HAP-1 (cell line): ENCODE measurements at regions not wholly inside any gene's neighbourhood (a gene's known extent, or its start where the extent isn't known, plus 50 kb on each side); places are given as distances from the start of the nearest gene placed in this dataset.
"Not testable (repeated sequence)": the region's sequence is repeated elsewhere in the genome, so short reads cannot be mapped to it uniquely, and the experiment has no call there.

Experiments
- DNase-seq, 2 experiments: peaks; one replicate each; pipeline ENCODE4 v3.0.0-alpha.2; 2016 to 2020; ENCODE audit warnings: low spot score in 2 of 2
- H3K27me3 ChIP-seq: fragments of 250-450 bp; sonication (Bioruptor Pico); 2 replicates; pipeline ENCODE4 v1.5.1; 2020; ENCODE audit warnings: low read depth, mild to moderate bottlenecking, moderate library complexity
- H3K36me3 ChIP-seq: fragments of 250-450 bp; sonication (Bioruptor Pico); replicated peaks from 2 replicates; pipeline ENCODE4 v1.5.1; 2020; ENCODE audit warnings: mild to moderate bottlenecking
- H3K4me1 ChIP-seq: fragments of 250-450 bp; sonication (Bioruptor Pico); 2 replicates; pipeline ENCODE4 v1.5.1; 2020; ENCODE audit warnings: mild to moderate bottlenecking
- H3K4me3 ChIP-seq: fragments of 250-450 bp; sonication (Bioruptor Pico); 2 replicates; pipeline ENCODE4 v1.5.1; 2020; ENCODE audit warnings: mild to moderate bottlenecking, moderate library complexity
- H3K9me3 ChIP-seq: fragments of 250-450 bp; sonication (Bioruptor Pico); 2 replicates; pipeline ENCODE4 v1.5.1; 2020; ENCODE audit warnings: mild to moderate bottlenecking, moderate library complexity
- in situ Hi-C: fragments of 300-500 bp; cut with MboI; formaldehyde crosslinking; loops from 3 replicates; pipeline ENCODE4 v1.14.3; 2020; ENCODE audit warnings: low sequenced_read_pairs, inconsistent platforms, mixed read lengths

GRCh38 chr5:148750614-148751013 is 75.8 kb upstream of the ADRB2 start:
- no peak for DNase-seq
- H3K27me3 ChIP-seq, result no peaks in the 10 kb centered on the region
- in situ Hi-C loops, result no loop called here
- H3K4me1 ChIP-seq, result no peaks in the 10 kb centered on the region
- no peaks in the 10 kb centered on the region for H3K36me3 ChIP-seq
- no peak overlapping the region for H3K4me3 ChIP-seq
- H3K9me3 ChIP-seq, result no peaks in the 10 kb centered on the region

GRCh38 chr5:148751025-148751424 is 75.4 kb upstream of the ADRB2 start:
- no peaks in the 10 kb centered on the region for H3K4me1 ChIP-seq
- no peaks in the 10 kb centered on the region for H3K36me3 ChIP-seq
- in situ Hi-C loops, result no loop called here
- no peaks in the 10 kb centered on the region for H3K27me3 ChIP-seq
- no peak overlapping the region for H3K4me3 ChIP-seq
- no peak for DNase-seq
- no peaks in the 10 kb centered on the region for H3K9me3 ChIP-seq

GRCh38 chr5:148752375-148752774 is 74.0 kb upstream of the ADRB2 start:
- H3K9me3 ChIP-seq, DNase-seq, H3K4me1 ChIP-seq, H3K36me3 ChIP-seq, H3K27me3 ChIP-seq, in situ Hi-C loops, H3K4me3 ChIP-seq: not testable (repeated sequence)

- DNase-seq, result no peak
- in situ Hi-C loops, result no loop called here
- Histone ChIP-seq H3K4me3 (no peak overlapping the region), H3K4me1 (no peaks in the 10 kb centered on the region), H3K27me3 (no peaks in the 10 kb centered on the region), H3K36me3 (no peaks in the 10 kb centered on the region), H3K9me3 (no peaks in the 10 kb centered on the region)
Measured at GRCh38 chr5:148759101-148759500, 67.3 kb upstream of the ADRB2 start.

- Histone ChIP-seq H3K4me3 (no peak overlapping the region), H3K27me3 (no peaks in the 10 kb centered on the region), H3K9me3 (no peaks in the 10 kb centered on the region), H3K36me3 (no peaks in the 10 kb centered on the region), H3K4me1 (no peaks in the 10 kb centered on the region)
- in situ Hi-C loops, result no loop called here
- DNase-seq, result no peak
Measured at GRCh38 chr5:148760945-148761638, 65.3 kb upstream of the ADRB2 start.

GRCh38 chr5:148763996-148764395 is 62.4 kb upstream of the ADRB2 start:
- Histone ChIP-seq H3K9me3 (no peaks in the 10 kb centered on the region), H3K36me3 (no peaks in the 10 kb centered on the region), H3K4me3 (no peak overlapping the region), H3K4me1 (no peaks in the 10 kb centered on the region), H3K27me3 (no peaks in the 10 kb centered on the region; the same call in 1 of the 2 replicates)
- in situ Hi-C loops, result no loop called here
- no peak for DNase-seq

GRCh38 chr5:148765061-148765460 is 61.4 kb upstream of the ADRB2 start:
- H3K9me3 ChIP-seq, result no peaks in the 10 kb centered on the region
- in situ Hi-C loops, result no loop called here
- no peak overlapping the region for H3K4me3 ChIP-seq
- H3K27me3 ChIP-seq, result no peaks in the 10 kb centered on the region; the same call in 1 of the 2 replicates
- H3K4me1 ChIP-seq, result no peaks in the 10 kb centered on the region
- no peaks in the 10 kb centered on the region for H3K36me3 ChIP-seq
- no peak for DNase-seq

GRCh38 chr5:148768806-148769415 is 57.5 kb upstream of the ADRB2 start:
- Histone ChIP-seq H3K4me3 (no peak overlapping the region), H3K9me3 (no peaks in the 10 kb centered on the region), H3K4me1 (no peaks in the 10 kb centered on the region), H3K36me3 (no peaks in the 10 kb centered on the region), H3K27me3 (no peaks in the 10 kb centered on the region; the same call in 1 of the 2 replicates)
- in situ Hi-C loops, result no loop called here
- no peak for DNase-seq

- DNase-seq, result no peak
- Histone ChIP-seq H3K4me3 (no peak overlapping the region), H3K36me3 (no peaks in the 10 kb centered on the region), H3K9me3 (no peaks in the 10 kb centered on the region), H3K27me3 (no peaks in the 10 kb centered on the region; the same call in 1 of the 2 replicates), H3K4me1 (no peaks in the 10 kb centered on the region)
- in situ Hi-C loops, result no loop called here
Measured at GRCh38 chr5:148769941-148770340, 56.5 kb upstream of the ADRB2 start.

GRCh38 chr5:148774313-148774712 is 52.1 kb upstream of the ADRB2 start:
- H3K4me1 ChIP-seq, result no peaks in the 10 kb centered on the region
- in situ Hi-C loops, result no loop called here
- H3K9me3 ChIP-seq, result no peaks in the 10 kb centered on the region
- no peak overlapping the region for H3K4me3 ChIP-seq
- no peaks in the 10 kb centered on the region for H3K36me3 ChIP-seq
- no peak for DNase-seq
- no peaks in the 10 kb centered on the region for H3K27me3 ChIP-seq

GRCh38 chr5:148776261-148776660 is 50.1 kb upstream of the ADRB2 start:
- Histone ChIP-seq H3K4me3 (no peak overlapping the region), H3K4me1 (no peaks in the 10 kb centered on the region), H3K9me3 (no peaks in the 10 kb centered on the region), H3K36me3 (no peaks in the 10 kb centered on the region), H3K27me3 (no peaks in the 10 kb centered on the region)
- in situ Hi-C loops, result no loop called here
- no peak for DNase-seq
